H1 (cell line): ENCODE measurements at regions not wholly inside any gene's neighbourhood (a gene's known extent, or its start where the extent isn't known, plus 50 kb on each side); places are given as distances from the start of the nearest gene placed in this dataset.

Source experiments
- CTCF ChIA-PET: fragments of 300-600 bp; sonication (Branson Sonifier 250); formaldehyde crosslinking; loops from one replicate; lab custom pipeline; 2021; ENCODE audit not compliant: partially characterized antibody; lab: Charles Lee
- POLR2A ChIA-PET: fragments of 300-600 bp; sonication (Branson Sonifier 250); formaldehyde crosslinking; loops from one replicate; lab custom pipeline; 2021; ENCODE audit warnings: inconsistent platforms; ENCODE audit not compliant: partially characterized antibody; lab: Charles Lee
- DNase-seq, 2 experiments: peaks; one replicate each; pipeline versions ENCODE4 v3.0.0 to v3.0.0-alpha.2; 2010 to 2022; ENCODE audit warnings: low spot score in 2 of 2, low read depth in 1 of 2, mixed read lengths in 1 of 2
- FAIRE-seq: peaks from 2 replicates; lab custom pipeline; 2011; peaks lifted over from hg19 to GRCh38; lab: Jason Lieb, UNC
- H2AFZ ChIP-seq: 2 replicates; pipeline ENCODE4 v1.8.1; 2012; ENCODE audit warnings: low read length, inconsistent platforms
- H2AK5ac ChIP-seq: 2 replicates; pipeline ENCODE4 v1.6.1; 2013; ENCODE audit warnings: low read depth, low read length
- H2BK120ac ChIP-seq: replicated peaks from 2 replicates; pipeline ENCODE3; 2013; ENCODE audit warnings: low read depth, low read length, inconsistent platforms
- H2BK12ac ChIP-seq: 2 replicates; pipeline ENCODE4 v1.6.1; 2013; ENCODE audit warnings: low read depth, low read length
- H2BK15ac ChIP-seq: 2 replicates; pipeline ENCODE4 v1.6.1; 2013; ENCODE audit warnings: low read length
- H2BK20ac ChIP-seq: 2 replicates; pipeline ENCODE4 v1.6.1; 2013; ENCODE audit warnings: low read length
- H2BK5ac ChIP-seq: 2 replicates; pipeline ENCODE4 v1.6.1; 2013; ENCODE audit warnings: low read depth, low read length
- H3K14ac ChIP-seq: 2 replicates; pipeline ENCODE4 v1.6.1; 2013; ENCODE audit warnings: inconsistent platforms; ENCODE audit not compliant: insufficient read length
- H3K18ac ChIP-seq: 2 replicates; pipeline ENCODE4 v1.6.1; 2013; ENCODE audit warnings: low read length; ENCODE audit errors: extremely low read depth
- H3K23ac ChIP-seq: 2 replicates; pipeline ENCODE4 v1.6.1; 2013; ENCODE audit warnings: inconsistent platforms; ENCODE audit not compliant: insufficient read length
- H3K23me2 ChIP-seq: 2 replicates; pipeline ENCODE4 v1.6.1; 2013; ENCODE audit warnings: low read depth, low read length
- H3K27ac ChIP-seq: 2 replicates; pipeline ENCODE4 v1.6.1; 2011; ENCODE audit warnings: low read depth, low read length, inconsistent platforms
- H3K27me3 ChIP-seq, 4 experiments: replicated peaks in 1 of 4; 1 replicate in 1 of 4; 2 replicates in 3 of 4; pipeline versions ENCODE4 v1.6.1 to v1.8.1; 2011 to 2013; ENCODE audit warnings: low read length in 3 of 4, mild to moderate bottlenecking in 3 of 4, inconsistent platforms in 2 of 4, mixed read lengths in 2 of 4, moderate library complexity in 1 of 4; ENCODE audit not compliant: control insufficient read depth in 3 of 4, insufficient read depth in 3 of 4; ENCODE audit errors: extremely low read depth in 1 of 4
- H3K36me3 ChIP-seq, 4 experiments: 2 replicates each; pipeline versions ENCODE4 v1.6.1 to v1.8.1; 2011 to 2013; ENCODE audit warnings: mild to moderate bottlenecking in 4 of 4, low read length in 3 of 4, moderate library complexity in 2 of 4, control low read depth in 1 of 4, inconsistent platforms in 1 of 4; ENCODE audit not compliant: insufficient read depth in 4 of 4, control insufficient read depth in 2 of 4
- H3K4ac ChIP-seq: replicated peaks from 2 replicates; pipeline ENCODE3; 2013; ENCODE audit warnings: low read length, low read depth, mixed read lengths, inconsistent platforms; ENCODE audit not compliant: insufficient read length
- H3K4me1 ChIP-seq, 4 experiments: replicated peaks in 1 of 4; 1 replicate in 1 of 4; 2 replicates in 3 of 4; pipeline versions ENCODE4 v1.6.1 to v1.8.1; 2011 to 2013; ENCODE audit warnings: low read length in 3 of 4, inconsistent platforms in 2 of 4, mixed read lengths in 1 of 4; ENCODE audit not compliant: insufficient read depth in 4 of 4, control insufficient read depth in 3 of 4
- H3K4me2 ChIP-seq, 2 experiments: 2 replicates each; pipeline versions ENCODE4 v1.6.1 to v1.8.1; 2011 to 2013; ENCODE audit warnings: low read depth in 2 of 2, low read length in 2 of 2, control low read depth in 1 of 2, inconsistent platforms in 1 of 2, mild to moderate bottlenecking in 1 of 2; ENCODE audit not compliant: insufficient read depth in 1 of 2
- H3K4me3 ChIP-seq, 4 experiments: fragments of 200-600, 300-600 bp in 1 of 4; sonication (generic), shearing (Covaris generic), sonication (Bioruptor Twin) in 1 of 4; 2 replicates each; pipeline versions ENCODE4 v1.5.1 to v1.8.1; 2011 to 2016; ENCODE audit warnings: low read length in 4 of 4, low read depth in 3 of 4, control low read depth in 2 of 4, inconsistent platforms in 2 of 4, mild to moderate bottlenecking in 2 of 4, mixed read lengths in 1 of 4, moderate library complexity in 1 of 4; ENCODE audit not compliant: insufficient read depth in 2 of 4; ENCODE audit errors: extremely low read depth in 1 of 4
- H3K56ac ChIP-seq: replicated peaks from 2 replicates; pipeline ENCODE3; 2013; ENCODE audit warnings: low read depth, mild to moderate bottlenecking, mixed read lengths, low read length, inconsistent platforms; ENCODE audit not compliant: insufficient read length
- H3K79me1 ChIP-seq: 2 replicates; pipeline ENCODE4 v1.6.1; 2013; ENCODE audit warnings: low read depth, low read length, control low read depth
- H3K79me2 ChIP-seq, 2 experiments: 2 replicates each; pipeline versions ENCODE4 v1.6.1 to v1.8.1; 2012 to 2013; ENCODE audit warnings: low read length in 2 of 2, mild to moderate bottlenecking in 2 of 2, inconsistent platforms in 1 of 2; ENCODE audit not compliant: insufficient read depth in 2 of 2, control insufficient read depth in 1 of 2
- H3K9ac ChIP-seq, 4 experiments: replicated peaks in 1 of 4; 1 replicate in 1 of 4; 2 replicates in 3 of 4; pipeline versions ENCODE4 v1.6.1 to v1.8.1; 2011 to 2013; ENCODE audit warnings: low read depth in 3 of 4, low read length in 3 of 4, control low read depth in 2 of 4, mild to moderate bottlenecking in 2 of 4, moderate library complexity in 2 of 4, inconsistent platforms in 1 of 4; ENCODE audit errors: extremely low read depth in 1 of 4
- H3K9me3 ChIP-seq, 2 experiments: 2 replicates each; pipeline versions ENCODE4 v1.6.1 to v1.8.1; 2012 to 2013; ENCODE audit warnings: mild to moderate bottlenecking in 2 of 2, moderate library complexity in 2 of 2, control low read depth in 1 of 2, inconsistent platforms in 1 of 2, low read depth in 1 of 2, low read length in 1 of 2, mixed read lengths in 1 of 2; ENCODE audit not compliant: insufficient read depth in 2 of 2
- H4K20me1 ChIP-seq, 2 experiments: replicated peaks in 1 of 2; 2 replicates each; pipeline versions ENCODE3 to v1.8.1; 2011 to 2013; ENCODE audit warnings: inconsistent platforms in 2 of 2, low read length in 2 of 2, mild to moderate bottlenecking in 1 of 2; ENCODE audit not compliant: insufficient read depth in 2 of 2, control insufficient read depth in 1 of 2
- H4K5ac ChIP-seq: 2 replicates; pipeline ENCODE4 v1.6.1; 2013; ENCODE audit warnings: low read length, low read depth, mixed read lengths, inconsistent platforms; ENCODE audit not compliant: insufficient read length
- H4K8ac ChIP-seq: 2 replicates; pipeline ENCODE4 v1.8.0; 2013; ENCODE audit warnings: mild to moderate bottlenecking, moderate library complexity, low read length, inconsistent platforms; ENCODE audit not compliant: insufficient read depth; ENCODE audit errors: extremely low read depth
- H4K91ac ChIP-seq: replicated peaks from 2 replicates; pipeline ENCODE3; 2013; ENCODE audit warnings: low read length, mixed read lengths, inconsistent platforms; ENCODE audit not compliant: insufficient read length
- ATF3 ChIP-seq: IDR thresholded peaks from 2 replicates; pipeline ENCODE4 v1.6.1; 2011; ENCODE audit warnings: low read depth, mild to moderate bottlenecking, low read length; ENCODE audit not compliant: insufficient read depth
- BACH1 ChIP-seq: IDR thresholded peaks from 2 replicates; pipeline ENCODE4 v1.6.1; 2012; ENCODE audit warnings: low read length, improper control_type of control experiment
- CBX5 ChIP-seq: fragments of 300-800, 300-1000 bp; sonication (generic); IDR thresholded peaks from 2 replicates; pipeline ENCODE4 v1.7.1; 2016; ENCODE audit warnings: antibody characterized with exemption, low read length, low read depth
- CEBPB ChIP-seq: IDR thresholded peaks from 2 replicates; pipeline ENCODE4 v1.6.1; 2012; ENCODE audit warnings: low read depth, low read length
- CREB1 ChIP-seq: IDR thresholded peaks from 2 replicates; pipeline ENCODE4 v1.6.1; 2012; ENCODE audit warnings: inconsistent platforms
- EZH2 ChIP-seq: fragments of 200-600 bp; sonication (generic); IDR thresholded peaks from 2 replicates; pipeline ENCODE4 v1.7.1; 2012; ENCODE audit warnings: low read depth, mild to moderate bottlenecking, moderate library complexity, low read length, inconsistent platforms; ENCODE audit not compliant: severe bottlenecking
- NANOG ChIP-seq: IDR thresholded peaks from 2 replicates; pipeline ENCODE4 v1.6.1; 2011; ENCODE audit warnings: low read length, low read depth, mild to moderate bottlenecking, inconsistent platforms; ENCODE audit not compliant: insufficient read depth, poor library complexity, severe bottlenecking
- RBBP5 ChIP-seq: IDR thresholded peaks from 2 replicates; pipeline ENCODE4 v1.7.1; 2012; ENCODE audit warnings: low read depth, mild to moderate bottlenecking, inconsistent platforms, low read length, moderate library complexity, borderline replicate concordance
- SP1 ChIP-seq: IDR thresholded peaks from 2 replicates; pipeline ENCODE4 v1.6.1; 2011; ENCODE audit warnings: low read depth, low read length
- WGBS, 2 experiments: shearing (Covaris generic) in 1 of 2; methylation state at CpG; one replicate each; pipeline versions ENCODE4 v1.1.6 to v1.1.7; 2013 to 2015; ENCODE audit warnings: low lambda C conversion rate in 2 of 2, mixed read lengths in 2 of 2, inconsistent platforms in 1 of 2, low coverage in 1 of 2, missing lambda C conversion rate in 1 of 2; ENCODE audit not compliant: insufficient replicate concordance in 2 of 2, insufficient coverage in 1 of 2, insufficient read length in 1 of 2; ENCODE audit errors: extremely low coverage in 1 of 2, missing lambda C conversion rate in 1 of 2; 5-methylcytosine and 5-hydroxymethylcytosine counted together

GRCh38 chr18:64650068-64650467 is 501.2 kb upstream of the LINC00305 start:
- H3K4ac ChIP-seq = no peak overlapping the region
- FAIRE-seq (no peak), DNase-seq (no peak)
- H3K27me3 ChIP-seq = no peaks in the 10 kb centered on the region
- no peak overlapping the region for H4K91ac ChIP-seq
- H3K4me2 ChIP-seq = no peak overlapping the region
- H3K4me3 ChIP-seq = no peak overlapping the region
- no peaks in the 10 kb centered on the region for H3K36me3 ChIP-seq
- no peak overlapping the region for H2BK15ac ChIP-seq
- no peak overlapping the region for H3K9ac ChIP-seq
- no peak overlapping the region for H2AK5ac ChIP-seq
- no peak overlapping the region for H3K56ac ChIP-seq
- no peak overlapping the region for H2BK5ac ChIP-seq
- H2AFZ ChIP-seq = no peak overlapping the region
- H4K8ac ChIP-seq = no peak overlapping the region
- H3K14ac ChIP-seq = no peak overlapping the region
- H2BK12ac ChIP-seq = no peak overlapping the region
- 88% methylated on average over 2 of the region's 2 CpGs; no CpG with 5 or more reads in 1 of the 2 experiments for WGBS, 2 experiments
- H3K18ac ChIP-seq = no peak overlapping the region
- no peak overlapping the region for H4K5ac ChIP-seq
- H3K79me1 ChIP-seq = no peaks in the 10 kb centered on the region
- no peaks in the 10 kb centered on the region for H3K4me1 ChIP-seq
- no peaks in the 10 kb centered on the region for H3K79me2 ChIP-seq
- CTCF ChIA-PET = no interaction called here
- H3K9me3 ChIP-seq = no peaks in the 10 kb centered on the region
- no peaks in the 10 kb centered on the region for H3K23me2 ChIP-seq
- no peak overlapping the region for H3K27ac ChIP-seq
- no peak for TF ChIP-seq SP1
- TF ChIP-seq BACH1 = no peak
- no peak for TF ChIP-seq RBBP5
- TF ChIP-seq NANOG = no peak
- TF ChIP-seq CREB1 = no peak
- no peak for TF ChIP-seq CBX5
- no peak for TF ChIP-seq ATF3
- no peak for TF ChIP-seq CEBPB
- TF ChIP-seq EZH2 = no peak
- no peak overlapping the region for H3K23ac ChIP-seq
- no peak overlapping the region for H2BK20ac ChIP-seq
- POLR2A ChIA-PET = no interaction called here
- no peak overlapping the region for H2BK120ac ChIP-seq
- no peaks in the 10 kb centered on the region for H4K20me1 ChIP-seq
